A549 (cell line): ENCODE measurements at regions not wholly inside any gene's neighbourhood (a gene's known extent, or its start where the extent isn't known, plus 50 kb on each side); places are given as distances from the start of the nearest gene placed in this dataset.

Source experiments
- ATAC-seq, 2 experiments: fragments of 200-7000 bp in 1 of 2; fragments of >200 bp in 1 of 2; cut with Nextera tagmentation in 1 of 2; cut with Tn5 transposase in 1 of 2; 3 replicates each; pipeline versions ENCODE4 v1.8.0 to v1.9.1; 2018 to 2020; ENCODE audit warnings: mild to moderate bottlenecking in 1 of 2, moderate library complexity in 1 of 2
- CTCF ChIA-PET: fragments of 300-600 bp; sonication (Branson Sonifier 250); formaldehyde crosslinking; extraction: SDS; loops from one replicate; lab custom pipeline; 2021; ENCODE audit warnings: antibody characterized with exemption, inconsistent platforms; lab: Yijun Ruan, JAX
- POLR2A ChIA-PET: fragments of 350-600 bp; formaldehyde crosslinking; extraction: SDS; loops from one replicate; lab custom pipeline; 2021; ENCODE audit warnings: antibody characterized with exemption, inconsistent platforms; lab: Yijun Ruan, JAX
- DNase-seq, 2 experiments: peaks; one replicate each; pipeline versions ENCODE4 v3.0.0 to v3.0.0-alpha.2; 2011 to 2016; ENCODE audit warnings: low read depth in 1 of 2, low spot score in 1 of 2
- FAIRE-seq: peaks from 2 replicates; lab custom pipeline; 2011; peaks lifted over from hg19 to GRCh38; lab: Jason Lieb, UNC
- H3K27ac ChIP-seq, 2 experiments: fragments of >200 bp; sonication (Bioruptor Twin); formaldehyde crosslinking; 3 replicates each; pipeline ENCODE4 v1.5.1; 2016 to 2017
- H3K4me1 ChIP-seq: fragments of >200 bp; sonication (Bioruptor Twin); formaldehyde crosslinking; 3 replicates; pipeline ENCODE4 v1.6.1; 2016
- H3K4me2 ChIP-seq: fragments of >200 bp; sonication (Bioruptor Twin); formaldehyde crosslinking; 3 replicates; pipeline ENCODE4 v1.6.1; 2016
- H3K4me3 ChIP-seq: fragments of >200 bp; sonication (Bioruptor Twin); formaldehyde crosslinking; 3 replicates; pipeline ENCODE4 v1.5.1; 2016
- H3K9me3 ChIP-seq: fragments of >200 bp; sonication (Bioruptor Twin); formaldehyde crosslinking; 3 replicates; pipeline ENCODE4 v1.6.1; 2016
- BHLHE40 ChIP-seq: IDR thresholded peaks from 2 replicates; pipeline ENCODE4 v1.6.1; 2012; ENCODE audit warnings: low read depth, low read length, inconsistent platforms
- CBX2 ChIP-seq: fragments of 200-600 bp; sonication (generic); IDR thresholded peaks from 2 replicates; pipeline ENCODE4 v1.6.1; 2016; ENCODE audit warnings: low read depth, mild to moderate bottlenecking, borderline replicate concordance
- CHD2 ChIP-seq: fragments of 150-350 bp; IDR thresholded peaks from 2 replicates; pipeline ENCODE4 v1.6.1; 2014; ENCODE audit warnings: low read length; ENCODE audit not compliant: partially characterized antibody
- CHD4 ChIP-seq: fragments of 200-600 bp; sonication (generic); IDR thresholded peaks from 2 replicates; pipeline ENCODE4 v1.6.1; 2016; ENCODE audit warnings: antibody characterized with exemption, mild to moderate bottlenecking, borderline replicate concordance
- EHF ChIP-seq: fragments of 250-450 bp; sonication (Bioruptor Pico); IDR thresholded peaks from 2 replicates; pipeline ENCODE4 v1.5.0; 2020; ENCODE audit warnings: mild to moderate bottlenecking
- EHMT2 ChIP-seq: fragments of 200-600 bp; sonication (generic); IDR thresholded peaks from 2 replicates; pipeline ENCODE4 v1.6.1; 2016; ENCODE audit warnings: antibody characterized with exemption, low read depth, mild to moderate bottlenecking, moderate library complexity
- FOSB ChIP-seq: fragments of 250-450 bp; sonication (Bioruptor Pico); IDR thresholded peaks from 2 replicates; pipeline ENCODE4 v1.5.0; 2020; ENCODE audit warnings: mild to moderate bottlenecking, moderate library complexity
- FOSL2 ChIP-seq, 2 experiments: fragments of 450-650 bp in 1 of 2; fragments of >200 bp in 1 of 2; sonication (Bioruptor Twin) in 1 of 2; formaldehyde crosslinking; IDR thresholded peaks; 2 replicates each; pipeline versions ENCODE4 v1.5.0 to v1.6.1; 2016 to 2020; ENCODE audit warnings: mild to moderate bottlenecking in 1 of 2, moderate library complexity in 1 of 2
- FOXS1 ChIP-seq: fragments of 250-450 bp; sonication (Bioruptor Pico); IDR thresholded peaks from 2 replicates; pipeline ENCODE4 v1.5.0; 2020; ENCODE audit warnings: mild to moderate bottlenecking, moderate library complexity
- HDAC2 ChIP-seq: fragments of 200-600 bp; sonication (generic); IDR thresholded peaks from 2 replicates; pipeline ENCODE4 v1.6.1; 2016
- HEYL ChIP-seq: fragments of 250-450 bp; sonication (Bioruptor Pico); IDR thresholded peaks from 2 replicates; pipeline ENCODE4 v1.8.0; 2021; ENCODE audit warnings: mild to moderate bottlenecking, moderate library complexity
- HOXB5 ChIP-seq: fragments of 250-450 bp; sonication (Bioruptor Pico); IDR thresholded peaks from 2 replicates; pipeline ENCODE4 v1.5.0; 2020; ENCODE audit warnings: mild to moderate bottlenecking, moderate library complexity
- JUN ChIP-seq, 2 experiments: fragments of >200 bp; sonication (Bioruptor Twin); formaldehyde crosslinking; IDR thresholded peaks; 2 replicates in 1 of 2; 3 replicates in 1 of 2; pipeline ENCODE4 v1.6.1; 2016 to 2017
- JUNB ChIP-seq: fragments of >200 bp; sonication (Bioruptor Twin); formaldehyde crosslinking; IDR thresholded peaks from 2 replicates; pipeline ENCODE4 v1.6.1; 2016
- KDM5A ChIP-seq: fragments of 200-600 bp; sonication (generic); IDR thresholded peaks from 2 replicates; pipeline ENCODE4 v1.6.1; 2016; ENCODE audit warnings: antibody characterized with exemption, mild to moderate bottlenecking
- MAFK ChIP-seq: fragments of 450-650 bp; IDR thresholded peaks from 2 replicates; pipeline ENCODE4 v1.6.1; 2014; ENCODE audit not compliant: partially characterized antibody
- MYC ChIP-seq: IDR thresholded peaks from 2 replicates; pipeline ENCODE4 v1.6.1; 2012; ENCODE audit warnings: mild to moderate bottlenecking, inconsistent platforms, low read length, improper control_type of control experiment, borderline replicate concordance
- NPAS2 ChIP-seq: fragments of 250-450 bp; sonication (Bioruptor Pico); IDR thresholded peaks from 2 replicates; pipeline ENCODE4 v1.8.0; 2022; ENCODE audit warnings: mild to moderate bottlenecking, moderate library complexity, borderline replicate concordance
- RFX5 ChIP-seq: fragments of 450-650 bp; IDR thresholded peaks from 2 replicates; pipeline ENCODE4 v1.7.1; 2014; ENCODE audit warnings: antibody characterized with exemption, mild to moderate bottlenecking, moderate library complexity
- RNF2 ChIP-seq: fragments of 200-600 bp; sonication (generic); IDR thresholded peaks from 2 replicates; pipeline ENCODE4 v1.6.1; 2016; ENCODE audit warnings: low read depth, mild to moderate bottlenecking, antibody characterized with exemption, moderate library complexity, borderline replicate concordance
- SREBF2 ChIP-seq: fragments of 450-650 bp; IDR thresholded peaks from 2 replicates; pipeline ENCODE4 v1.6.1; 2014; ENCODE audit warnings: mild to moderate bottlenecking, moderate library complexity
- ZFP36 ChIP-seq: fragments of 450-650 bp; IDR thresholded peaks from 2 replicates; pipeline ENCODE4 v1.6.1; 2014; ENCODE audit warnings: borderline replicate concordance; ENCODE audit not compliant: partially characterized antibody
- ZNF302 ChIP-seq: fragments of 250-450 bp; sonication (Bioruptor Pico); IDR thresholded peaks from 2 replicates; pipeline ENCODE4 v1.9.0; 2021; ENCODE audit warnings: inconsistent platforms, mild to moderate bottlenecking, moderate library complexity
- WGBS: methylation state at CpG from one replicate; pipeline ENCODE4 v1.1.6; 2017; ENCODE audit errors: missing lambda C conversion rate; 5-methylcytosine and 5-hydroxymethylcytosine counted together
- TF ChIP-seq, protein P1 (sequence below): IDR thresholded peaks from 2 replicates; pipeline ENCODE4 v1.6.1; 2012
- TF ChIP-seq, protein P2 (sequence below): fragments of >200 bp; sonication (Bioruptor Twin); formaldehyde crosslinking; IDR thresholded peaks from 3 replicates; pipeline ENCODE4 v1.5.1; 2016
- TF ChIP-seq, protein P3 (sequence below): fragments of 250-450 bp; sonication (Bioruptor Pico); IDR thresholded peaks from 2 replicates; pipeline ENCODE4 v1.5.0; 2021; ENCODE audit warnings: mild to moderate bottlenecking, moderate library complexity, borderline replicate concordance
- TF ChIP-seq, protein P4 (sequence below): fragments of >200 bp; sonication (Bioruptor Twin); formaldehyde crosslinking; IDR thresholded peaks from 3 replicates; pipeline ENCODE4 v1.6.1; 2016
- TF ChIP-seq, protein P5 (sequence below): fragments of 250-450 bp; sonication (Bioruptor Pico); IDR thresholded peaks from 2 replicates; pipeline ENCODE4 v1.5.0; 2020; ENCODE audit warnings: low read depth, mild to moderate bottlenecking, moderate library complexity
- TF ChIP-seq, protein P6 (sequence below): fragments of >200 bp; sonication (Bioruptor Twin); formaldehyde crosslinking; IDR thresholded peaks from 2 replicates; pipeline ENCODE4 v1.6.1; 2016
- TF ChIP-seq, protein P7 (sequence below): fragments of 450-650 bp; IDR thresholded peaks from 2 replicates; pipeline ENCODE4 v1.6.1; 2014; ENCODE audit warnings: antibody characterized with exemption

DNA sequence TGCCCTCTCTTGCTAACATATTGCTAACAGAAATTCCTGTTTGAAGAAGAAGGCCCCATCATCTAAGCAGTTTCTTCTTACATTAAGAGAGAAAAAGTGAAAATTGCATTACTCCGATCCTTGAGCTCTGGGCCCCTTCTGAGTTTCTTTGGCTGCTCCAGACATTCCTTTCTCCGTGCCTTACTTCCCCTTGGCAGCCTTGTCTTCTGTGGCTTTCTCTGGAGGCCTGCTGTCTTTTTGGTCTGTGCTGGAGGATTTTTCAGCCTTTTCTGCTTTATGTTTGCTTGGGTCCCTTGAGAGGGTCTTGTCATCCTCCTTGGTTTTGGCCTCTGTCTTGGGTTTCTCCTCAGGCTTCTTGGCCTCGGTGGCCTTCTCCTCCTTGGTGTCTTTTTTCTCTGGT, 378.8 kb upstream of the CHD6 start:
- ChIA-PET POLR2A (no interaction called here), CTCF (no interaction called here)
- TF ChIP-seq, protein P1, sequence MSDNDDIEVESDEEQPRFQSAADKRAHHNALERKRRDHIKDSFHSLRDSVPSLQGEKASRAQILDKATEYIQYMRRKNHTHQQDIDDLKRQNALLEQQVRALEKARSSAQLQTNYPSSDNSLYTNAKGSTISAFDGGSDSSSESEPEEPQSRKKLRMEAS = no peak
- TF ChIP-seq FOSB = no peak
- TF ChIP-seq RFX5 = no peak
- no peak for TF ChIP-seq HEYL
- TF ChIP-seq ZNF302 (CRISPR knock-in tag) = no peak
- TF ChIP-seq FOXS1 (CRISPR knock-in tag) = no peak
- TF ChIP-seq EHF (CRISPR knock-in tag) = no peak
- TF ChIP-seq MAFK = no peak
- no peak for TF ChIP-seq CHD4
- no peak for TF ChIP-seq CHD2
- TF ChIP-seq, protein P2, sequence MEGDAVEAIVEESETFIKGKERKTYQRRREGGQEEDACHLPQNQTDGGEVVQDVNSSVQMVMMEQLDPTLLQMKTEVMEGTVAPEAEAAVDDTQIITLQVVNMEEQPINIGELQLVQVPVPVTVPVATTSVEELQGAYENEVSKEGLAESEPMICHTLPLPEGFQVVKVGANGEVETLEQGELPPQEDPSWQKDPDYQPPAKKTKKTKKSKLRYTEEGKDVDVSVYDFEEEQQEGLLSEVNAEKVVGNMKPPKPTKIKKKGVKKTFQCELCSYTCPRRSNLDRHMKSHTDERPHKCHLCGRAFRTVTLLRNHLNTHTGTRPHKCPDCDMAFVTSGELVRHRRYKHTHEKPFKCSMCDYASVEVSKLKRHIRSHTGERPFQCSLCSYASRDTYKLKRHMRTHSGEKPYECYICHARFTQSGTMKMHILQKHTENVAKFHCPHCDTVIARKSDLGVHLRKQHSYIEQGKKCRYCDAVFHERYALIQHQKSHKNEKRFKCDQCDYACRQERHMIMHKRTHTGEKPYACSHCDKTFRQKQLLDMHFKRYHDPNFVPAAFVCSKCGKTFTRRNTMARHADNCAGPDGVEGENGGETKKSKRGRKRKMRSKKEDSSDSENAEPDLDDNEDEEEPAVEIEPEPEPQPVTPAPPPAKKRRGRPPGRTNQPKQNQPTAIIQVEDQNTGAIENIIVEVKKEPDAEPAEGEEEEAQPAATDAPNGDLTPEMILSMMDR = no peak
- no peak for TF ChIP-seq KDM5A
- no peak for TF ChIP-seq HDAC2
- no peak for TF ChIP-seq EHMT2
- TF ChIP-seq JUN (IDR thresholded peaks at IDR 0.05) = no peak
- TF ChIP-seq RNF2 = no peak
- TF ChIP-seq MYC = no peak
- TF ChIP-seq, protein P3, sequence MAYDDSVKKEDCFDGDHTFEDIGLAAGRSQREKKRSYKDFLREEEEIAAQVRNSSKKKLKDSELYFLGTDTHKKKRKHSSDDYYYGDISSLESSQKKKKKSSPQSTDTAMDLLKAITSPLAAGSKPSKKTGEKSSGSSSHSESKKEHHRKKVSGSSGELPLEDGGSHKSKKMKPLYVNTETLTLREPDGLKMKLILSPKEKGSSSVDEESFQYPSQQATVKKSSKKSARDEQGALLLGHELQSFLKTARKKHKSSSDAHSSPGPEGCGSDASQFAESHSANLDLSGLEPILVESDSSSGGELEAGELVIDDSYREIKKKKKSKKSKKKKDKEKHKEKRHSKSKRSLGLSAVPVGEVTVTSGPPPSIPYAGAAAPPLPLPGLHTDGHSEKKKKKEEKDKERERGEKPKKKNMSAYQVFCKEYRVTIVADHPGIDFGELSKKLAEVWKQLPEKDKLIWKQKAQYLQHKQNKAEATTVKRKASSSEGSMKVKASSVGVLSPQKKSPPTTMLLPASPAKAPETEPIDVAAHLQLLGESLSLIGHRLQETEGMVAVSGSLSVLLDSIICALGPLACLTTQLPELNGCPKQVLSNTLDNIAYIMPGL (CRISPR knock-in tag) = no peak
- TF ChIP-seq FOSL2 (IDR thresholded peaks at IDR 0.05) = no peak
- no peak for TF ChIP-seq FOSL2 (CRISPR knock-in tag; IDR thresholded peaks at IDR 0.05)
- TF ChIP-seq HOXB5 (CRISPR knock-in tag) = no peak
- ATAC-seq (no peak), DNase-seq (no peak), FAIRE-seq (no peak)
- Histone ChIP-seq H3K4me3 (no peak overlapping the region), H3K4me1 (no peaks in the 10 kb centered on the region), H3K9me3 (no peaks in the 10 kb centered on the region), H3K4me2 (no peak overlapping the region), H3K27ac (no peak overlapping the region)
- WGBS = 6% methylated on average over 3 of the region's 3 CpGs

DNA sequence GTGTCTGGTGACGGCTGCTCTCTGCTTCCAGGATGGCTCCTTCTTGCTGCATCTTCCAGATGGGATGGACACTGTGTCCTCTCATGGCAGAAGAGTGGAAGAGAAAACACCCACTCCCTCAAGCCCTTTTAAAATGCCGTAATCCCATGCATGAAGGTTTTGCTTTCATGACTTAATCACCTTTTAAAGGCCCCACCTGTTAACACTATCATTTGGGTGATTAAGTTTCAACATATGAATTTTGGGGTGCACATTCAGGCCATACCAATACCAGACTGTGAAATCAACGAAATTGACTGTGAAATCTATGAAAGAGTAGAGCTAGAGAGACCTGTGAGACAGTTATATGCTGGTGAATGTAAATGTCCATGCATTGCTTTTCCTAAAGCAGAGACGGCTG, 374.3 kb upstream of the CHD6 start:
- ATAC-seq (no peak), FAIRE-seq (no peak), DNase-seq (no peak)
- Histone ChIP-seq H3K4me1 (no peaks in the 10 kb centered on the region), H3K4me2 (no peak overlapping the region), H3K27ac (no peak overlapping the region), H3K9me3 (no peaks in the 10 kb centered on the region), H3K4me3 (no peak overlapping the region)
- CTCF ChIA-PET = no interaction called here
- POLR2A ChIA-PET = no interaction called here
- 0% methylated on average over 4 of the region's 4 CpGs for WGBS
- TF ChIP-seq, protein P2 = no peak
- TF ChIP-seq BHLHE40 = no peak
- no peak for TF ChIP-seq FOSL2 (IDR thresholded peaks at IDR 0.05)
- TF ChIP-seq FOSL2 (CRISPR knock-in tag; IDR thresholded peaks at IDR 0.05) = no peak
- TF ChIP-seq, protein P4, sequence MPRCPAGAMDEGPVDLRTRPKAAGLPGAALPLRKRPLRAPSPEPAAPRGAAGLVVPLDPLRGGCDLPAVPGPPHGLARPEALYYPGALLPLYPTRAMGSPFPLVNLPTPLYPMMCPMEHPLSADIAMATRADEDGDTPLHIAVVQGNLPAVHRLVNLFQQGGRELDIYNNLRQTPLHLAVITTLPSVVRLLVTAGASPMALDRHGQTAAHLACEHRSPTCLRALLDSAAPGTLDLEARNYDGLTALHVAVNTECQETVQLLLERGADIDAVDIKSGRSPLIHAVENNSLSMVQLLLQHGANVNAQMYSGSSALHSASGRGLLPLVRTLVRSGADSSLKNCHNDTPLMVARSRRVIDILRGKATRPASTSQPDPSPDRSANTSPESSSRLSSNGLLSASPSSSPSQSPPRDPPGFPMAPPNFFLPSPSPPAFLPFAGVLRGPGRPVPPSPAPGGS = no peak
- TF ChIP-seq JUNB = no peak
- no peak for TF ChIP-seq ZFP36
- TF ChIP-seq SREBF2 = no peak
- no peak for TF ChIP-seq CHD2
- TF ChIP-seq, protein P5, sequence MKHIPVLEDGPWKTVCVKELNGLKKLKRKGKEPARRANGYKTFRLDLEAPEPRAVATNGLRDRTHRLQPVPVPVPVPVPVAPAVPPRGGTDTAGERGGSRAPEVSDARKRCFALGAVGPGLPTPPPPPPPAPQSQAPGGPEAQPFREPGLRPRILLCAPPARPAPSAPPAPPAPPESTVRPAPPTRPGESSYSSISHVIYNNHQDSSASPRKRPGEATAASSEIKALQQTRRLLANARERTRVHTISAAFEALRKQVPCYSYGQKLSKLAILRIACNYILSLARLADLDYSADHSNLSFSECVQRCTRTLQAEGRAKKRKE (CRISPR knock-in tag) = no peak
- TF ChIP-seq, protein P6, sequence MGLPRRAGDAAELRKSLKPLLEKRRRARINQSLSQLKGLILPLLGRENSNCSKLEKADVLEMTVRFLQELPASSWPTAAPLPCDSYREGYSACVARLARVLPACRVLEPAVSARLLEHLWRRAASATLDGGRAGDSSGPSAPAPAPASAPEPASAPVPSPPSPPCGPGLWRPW = no peak
- TF ChIP-seq, protein P7, sequence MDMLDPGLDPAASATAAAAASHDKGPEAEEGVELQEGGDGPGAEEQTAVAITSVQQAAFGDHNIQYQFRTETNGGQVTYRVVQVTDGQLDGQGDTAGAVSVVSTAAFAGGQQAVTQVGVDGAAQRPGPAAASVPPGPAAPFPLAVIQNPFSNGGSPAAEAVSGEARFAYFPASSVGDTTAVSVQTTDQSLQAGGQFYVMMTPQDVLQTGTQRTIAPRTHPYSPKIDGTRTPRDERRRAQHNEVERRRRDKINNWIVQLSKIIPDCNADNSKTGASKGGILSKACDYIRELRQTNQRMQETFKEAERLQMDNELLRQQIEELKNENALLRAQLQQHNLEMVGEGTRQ = no peak
- TF ChIP-seq CBX2 = no peak
- TF ChIP-seq NPAS2 = no peak
